ENCODE measurements at regions not wholly inside any gene's neighbourhood (a gene's known extent, or its start where the extent isn't known, plus 50 kb on each side); places are given as distances from the start of the nearest gene placed in this dataset.
"Not testable (repeated sequence)": the region's sequence is repeated elsewhere in the genome, so short reads cannot be mapped to it uniquely, and the experiment has no call there.

DNA sequence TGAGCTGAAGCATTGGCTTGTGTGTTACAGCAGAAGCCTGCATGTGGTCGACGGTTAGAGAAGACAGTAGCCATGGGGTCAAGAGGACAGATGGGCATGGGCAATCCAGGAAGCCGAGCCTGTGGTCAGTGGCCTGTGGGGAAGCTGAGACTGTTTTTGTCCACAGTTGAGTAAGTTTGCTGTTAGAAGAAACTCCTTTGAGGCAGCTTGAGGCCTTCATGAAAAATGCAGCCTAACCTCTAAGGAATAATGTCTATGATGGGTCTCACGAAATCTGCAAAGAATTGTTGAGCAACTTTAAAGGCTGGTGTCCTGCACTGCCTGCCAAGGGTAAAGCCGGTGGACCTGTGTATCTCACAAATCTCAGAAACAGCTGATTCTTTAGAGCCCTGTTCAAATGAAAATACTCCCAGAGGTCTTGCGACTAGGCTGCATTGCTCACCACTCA, 322.4 kb downstream of the SETD4 start:
- DNase-seq: no peak

DNA sequence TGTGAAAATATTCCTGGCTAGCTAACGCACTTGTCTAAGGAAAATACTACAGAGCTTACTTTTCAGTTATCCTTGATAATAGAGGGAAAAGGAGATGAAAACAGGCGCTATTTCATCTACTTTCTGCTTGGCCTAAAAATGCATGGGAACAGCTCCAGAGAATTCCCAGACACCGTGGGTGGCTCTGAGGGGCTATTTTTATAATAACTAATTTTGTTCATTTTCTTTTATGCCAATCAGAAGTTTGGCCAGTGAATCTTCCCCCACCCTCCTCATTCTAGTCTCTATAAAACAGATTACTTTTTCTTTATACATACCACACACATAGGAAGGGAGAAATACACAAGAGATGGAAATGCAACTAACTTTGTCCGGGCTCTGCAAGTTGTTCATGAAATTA, 322.9 kb downstream of the SETD4 start:
- no peak for DNase-seq

DNA sequence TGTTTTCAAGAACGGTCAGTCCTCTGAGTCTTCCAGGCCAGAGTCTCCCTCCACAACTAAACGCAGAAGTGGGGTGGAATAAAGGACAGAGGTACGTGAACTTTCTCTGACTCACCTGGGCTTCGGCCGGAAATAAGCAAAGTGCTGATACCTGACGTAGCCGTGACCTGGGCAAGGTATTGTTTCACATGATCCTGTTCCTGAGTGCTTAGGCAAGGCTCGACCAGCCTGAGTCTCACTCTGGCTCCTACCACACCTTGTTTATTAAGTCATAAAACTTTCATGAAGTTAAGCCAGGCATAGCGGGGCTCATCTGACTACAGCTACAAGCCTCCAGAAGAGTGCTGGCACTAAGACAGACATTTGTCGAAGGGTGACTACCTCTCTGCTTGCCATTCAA, 327.5 kb downstream of the SETD4 start:
- no peak for DNase-seq

DNA sequence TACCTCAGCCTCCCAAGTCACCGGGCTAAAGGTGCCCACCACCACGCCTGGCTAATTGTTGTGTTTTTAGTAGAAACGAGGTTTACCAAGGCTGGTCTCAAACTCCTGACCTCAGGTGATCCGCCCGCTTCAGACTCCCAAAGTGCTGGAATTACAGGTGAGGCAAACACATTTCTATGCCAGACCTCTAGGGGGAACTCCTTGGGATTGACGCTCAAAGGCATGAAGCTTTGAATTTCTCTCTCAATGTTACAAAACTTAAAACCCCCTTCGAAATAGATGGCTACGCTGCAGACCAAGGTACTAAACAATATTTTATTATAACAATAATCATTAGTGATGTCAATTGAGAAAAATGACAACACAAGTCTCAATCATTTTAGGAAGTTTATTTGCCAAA, 330.0 kb downstream of the SETD4 start:
- no peak for DNase-seq

DNA sequence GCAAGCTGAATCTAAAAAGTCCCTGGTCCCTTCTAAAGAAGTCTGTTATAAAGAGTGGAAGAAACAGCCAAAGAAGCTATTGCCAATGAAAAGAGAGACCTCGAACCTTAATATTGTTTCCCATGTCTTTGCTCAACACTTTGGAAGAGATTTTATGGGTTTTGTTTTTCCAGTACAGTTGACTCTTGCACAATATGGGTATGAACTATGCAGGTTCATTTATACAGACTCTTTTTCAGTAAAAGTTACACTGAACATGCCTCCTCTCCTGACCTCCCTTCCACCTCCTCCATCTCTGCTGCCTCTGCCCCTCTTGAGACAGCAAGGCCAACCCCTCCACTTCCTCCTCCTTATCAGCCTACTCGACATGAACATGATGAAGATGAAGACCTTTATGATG, 332.5 kb downstream of the SETD4 start:
- no peak for DNase-seq

DNA sequence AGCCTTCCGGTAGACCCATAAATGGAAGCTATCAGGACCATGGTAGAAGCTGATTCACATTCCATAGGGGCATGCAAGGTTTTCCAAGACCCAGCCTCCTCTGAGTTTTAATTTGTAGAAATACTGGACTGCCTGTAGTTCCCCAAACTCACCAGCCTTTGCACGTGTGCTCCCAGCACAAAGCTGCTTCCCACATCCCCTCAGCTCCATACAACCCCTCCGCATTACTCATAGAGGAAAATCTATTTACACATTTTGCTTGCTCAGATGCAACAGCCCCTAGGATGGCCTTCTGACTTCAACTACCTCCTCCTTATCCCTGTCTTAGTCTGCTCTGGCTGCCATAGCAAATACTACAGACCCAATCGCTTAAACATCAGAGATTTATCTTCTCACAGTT, 336.2 kb downstream of the SETD4 start:
- no peak for DNase-seq

DNA sequence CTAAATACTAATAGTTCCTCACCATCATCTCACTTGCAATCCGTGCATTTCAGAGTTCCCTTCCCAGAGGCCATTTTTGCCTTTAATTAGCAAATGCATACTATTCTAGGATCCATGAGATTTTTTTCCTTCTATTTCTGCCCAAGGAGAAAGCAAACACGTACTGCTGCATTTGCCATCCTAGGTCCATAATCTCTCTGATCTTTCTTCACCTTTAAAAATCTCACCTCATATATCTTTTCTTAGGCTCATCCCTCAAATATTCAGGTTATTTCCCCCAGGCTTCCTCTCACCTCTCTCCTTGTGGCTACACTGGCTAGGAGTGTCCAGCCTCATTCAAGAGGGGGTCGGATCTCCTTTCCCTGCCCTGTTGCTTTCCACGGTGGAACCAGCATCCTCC, 338.6 kb downstream of the SETD4 start:
- DNase-seq: no peak

DNA sequence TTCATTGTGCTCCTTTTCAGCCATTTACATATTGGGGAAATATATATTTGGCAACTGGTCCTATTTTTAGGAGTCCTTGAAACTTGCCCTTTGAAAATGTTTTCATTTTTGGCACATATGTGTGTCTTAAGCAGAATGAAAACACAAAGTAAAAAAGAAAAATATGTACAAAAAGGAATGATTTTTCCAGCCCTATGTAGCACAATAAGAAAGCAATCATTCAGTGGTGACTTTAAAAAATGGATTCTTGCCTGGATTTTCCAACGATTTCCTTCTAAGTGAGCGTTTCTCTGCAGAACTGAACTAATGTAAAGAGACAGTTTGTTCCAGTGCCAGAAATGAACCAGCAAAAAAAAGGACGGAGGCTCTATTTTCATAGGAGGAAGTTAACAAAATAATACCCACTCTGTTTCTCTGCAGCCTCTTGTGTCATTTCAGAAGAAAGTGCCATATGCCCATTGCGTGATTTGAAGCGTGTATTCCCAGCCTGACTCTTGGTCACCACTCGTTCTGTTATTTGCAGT, 340.1 kb downstream of the SETD4 start:
- no peak for DNase-seq

DNA sequence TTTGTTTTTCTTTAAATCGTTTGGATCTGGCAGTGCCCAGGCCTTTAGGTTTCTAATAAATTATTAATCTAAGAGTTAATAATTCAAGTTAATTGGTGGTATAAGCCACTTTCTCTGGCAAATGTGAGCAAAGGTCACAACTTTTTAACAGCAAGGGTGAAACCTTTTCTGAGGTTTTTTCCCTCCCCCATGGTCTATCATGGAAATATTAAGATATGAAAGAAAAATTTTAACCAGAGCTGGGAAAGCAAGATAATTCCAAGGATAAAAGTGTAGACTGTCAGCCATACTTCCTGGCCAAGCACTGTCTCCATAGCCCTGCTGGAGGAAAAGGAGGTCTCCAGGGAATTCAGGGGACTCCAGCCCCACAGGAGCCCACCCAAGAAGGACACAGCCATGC, 341.2 kb downstream of the SETD4 start:
- DNase-seq: no peak

DNA sequence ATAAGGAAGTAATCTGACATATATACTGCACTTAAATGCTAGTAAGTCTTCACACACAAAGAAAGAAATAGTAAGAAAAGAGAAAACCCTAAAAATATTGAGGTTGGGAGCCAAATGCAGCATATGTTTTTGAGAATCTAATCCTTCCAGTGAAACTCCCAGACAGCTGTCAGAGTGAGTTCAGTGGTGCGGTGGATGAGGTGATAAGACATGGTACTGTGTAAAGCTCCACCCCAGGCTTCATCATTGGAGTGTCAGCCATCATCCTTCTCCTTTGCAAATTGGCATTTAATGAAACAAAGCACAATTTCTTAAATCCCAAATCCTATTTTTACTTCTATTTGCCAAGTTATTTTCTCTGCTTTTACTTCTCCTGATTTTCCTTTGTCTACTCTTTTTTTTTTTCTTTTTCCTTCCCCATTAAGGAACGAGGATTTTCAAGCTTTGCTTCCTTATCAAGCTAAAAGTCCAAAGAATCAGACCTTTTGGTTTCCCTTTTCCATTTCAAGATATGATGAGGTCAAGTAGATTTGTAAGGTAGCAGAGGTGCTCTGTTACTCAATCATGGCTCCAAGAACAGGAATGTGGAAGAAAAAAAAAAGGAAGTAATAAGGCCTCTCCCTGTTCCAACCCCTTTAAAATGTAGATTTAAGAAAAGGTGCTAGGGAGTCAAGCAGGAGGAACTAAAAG, 343.3 kb downstream of the SETD4 start:
- DNase-seq: no peak

DNA sequence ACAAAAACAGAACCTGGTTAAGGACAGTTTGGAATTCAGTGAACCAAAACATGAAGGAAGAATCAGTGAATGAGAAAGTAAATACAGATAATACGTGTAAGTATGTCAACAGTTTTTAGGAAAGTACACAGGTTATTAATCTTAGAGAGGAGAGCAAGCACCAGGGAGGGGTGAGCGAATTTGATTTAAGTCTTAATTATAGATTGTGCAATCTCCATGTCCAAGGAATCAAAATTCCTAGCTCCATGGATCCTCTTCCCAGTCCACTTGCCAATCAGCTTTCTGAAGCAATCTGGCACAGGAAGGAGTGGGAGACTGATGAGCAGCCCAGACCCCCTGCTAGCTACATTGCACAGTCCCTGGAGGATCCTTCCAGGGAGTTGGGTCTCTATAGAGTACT, 346.4 kb downstream of the SETD4 start:
- no peak for DNase-seq

DNA sequence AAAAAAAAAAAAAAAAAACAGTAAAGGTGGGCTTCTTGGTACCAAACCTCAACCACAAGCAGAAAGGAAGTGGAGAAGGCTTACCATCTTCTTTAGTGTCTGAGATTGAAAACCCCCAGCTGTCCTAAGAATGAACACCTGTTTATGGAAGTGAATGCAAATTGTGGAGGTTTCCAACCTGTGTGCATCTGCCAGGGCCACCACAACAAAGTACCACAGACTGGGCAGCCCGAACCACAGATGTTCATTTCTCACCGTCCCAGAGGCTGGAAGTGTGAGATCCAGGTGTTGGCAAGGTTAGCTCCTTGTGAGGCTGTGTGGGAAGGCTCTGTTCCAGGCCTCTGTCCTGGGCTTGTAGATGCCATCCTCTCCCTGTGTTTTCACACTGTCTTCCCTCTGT, 348.7 kb downstream of the SETD4 start:
- DNase-seq: no peak

DNA sequence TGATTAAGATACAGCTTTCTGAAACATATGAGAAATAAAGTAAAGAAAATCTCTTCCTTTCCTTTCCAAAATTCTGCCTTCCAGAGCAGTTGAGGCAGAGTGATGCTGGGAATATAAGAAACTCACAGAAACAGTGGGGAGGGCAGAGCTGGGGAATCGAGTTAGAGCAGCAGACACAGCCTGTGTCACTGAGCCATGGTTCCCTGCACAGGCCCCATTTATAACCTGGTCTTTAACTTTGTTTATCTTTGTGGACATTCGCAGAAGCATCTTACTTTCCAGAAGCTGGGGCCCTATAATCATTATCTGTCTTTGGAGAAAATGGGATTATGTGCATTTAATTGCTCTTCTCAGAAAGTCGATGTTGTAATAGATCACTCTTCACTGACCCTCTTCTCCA, 349.1 kb downstream of the SETD4 start:
- no peak for DNase-seq

DNA sequence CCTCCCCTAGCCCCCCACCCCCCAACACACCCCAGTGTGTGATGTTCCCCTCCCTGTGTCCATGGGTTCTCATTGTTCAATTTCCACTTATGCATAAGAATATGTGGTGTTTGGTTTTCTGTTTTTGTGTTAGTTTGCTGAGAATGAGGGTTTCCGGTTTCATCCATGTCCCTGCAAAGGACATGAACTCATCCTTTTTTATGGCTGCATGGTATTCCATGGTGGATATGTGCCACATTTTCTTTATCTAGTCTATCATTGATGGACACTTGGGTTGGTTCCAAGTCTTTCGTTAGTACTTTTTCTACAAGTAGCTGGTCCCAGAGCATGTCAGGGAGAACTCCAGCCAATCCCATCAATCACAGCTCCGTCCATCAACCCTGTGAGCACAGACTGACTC, 350.3 kb downstream of the SETD4 start:
- DNase-seq: not testable (repeated sequence)

DNA sequence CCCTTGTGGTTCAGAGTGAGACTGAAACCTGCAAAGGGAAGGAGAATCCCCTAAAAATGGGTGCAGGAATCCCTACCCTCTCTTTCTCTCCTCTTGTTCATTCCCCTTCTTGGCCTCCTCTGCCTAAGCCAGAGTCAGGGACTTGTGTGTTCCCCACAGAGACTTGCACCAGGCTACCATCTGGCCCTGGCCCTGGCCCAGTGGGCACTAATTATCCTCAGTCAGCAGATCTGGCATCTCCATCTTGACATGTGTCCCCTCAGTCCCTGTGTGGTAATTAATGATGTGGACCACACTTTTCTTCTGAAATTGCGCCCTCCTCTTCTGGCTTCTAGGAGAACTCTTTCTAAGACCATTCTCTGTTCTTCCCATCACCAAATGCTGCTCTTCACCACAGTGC, 354.4 kb downstream of the SETD4 start:
- no peak for DNase-seq

DNA sequence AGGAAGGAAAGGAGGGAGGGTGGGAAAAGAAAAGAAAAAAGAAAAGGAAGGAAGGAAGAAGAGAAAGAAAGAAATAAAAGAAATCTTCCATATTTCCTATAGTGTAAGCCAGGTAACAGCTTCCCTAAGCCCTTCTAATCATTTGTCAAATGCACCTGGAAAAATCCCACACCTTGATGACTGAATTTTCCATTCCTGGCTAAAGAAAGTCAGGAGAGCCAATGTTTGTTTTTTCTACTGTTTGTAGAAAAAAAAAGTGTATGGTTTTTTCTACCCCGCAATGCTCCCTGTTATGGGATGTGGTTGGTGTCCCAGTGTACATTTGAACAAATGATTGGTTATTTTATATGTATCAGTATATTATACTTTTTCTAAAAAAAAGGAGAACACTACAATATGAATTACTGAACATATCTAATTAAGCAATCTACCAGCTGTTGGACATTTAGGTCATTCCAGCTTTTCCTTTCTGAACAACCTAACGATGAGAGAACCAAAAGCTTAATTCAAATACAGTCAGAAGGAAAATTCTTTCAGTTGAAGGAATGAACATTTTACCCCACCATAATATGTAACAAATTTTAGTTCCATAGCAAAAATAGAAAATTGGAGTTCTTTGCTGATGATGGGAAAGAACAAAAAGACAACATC, 355.0 kb downstream of the SETD4 start:
- no peak for DNase-seq

DNA sequence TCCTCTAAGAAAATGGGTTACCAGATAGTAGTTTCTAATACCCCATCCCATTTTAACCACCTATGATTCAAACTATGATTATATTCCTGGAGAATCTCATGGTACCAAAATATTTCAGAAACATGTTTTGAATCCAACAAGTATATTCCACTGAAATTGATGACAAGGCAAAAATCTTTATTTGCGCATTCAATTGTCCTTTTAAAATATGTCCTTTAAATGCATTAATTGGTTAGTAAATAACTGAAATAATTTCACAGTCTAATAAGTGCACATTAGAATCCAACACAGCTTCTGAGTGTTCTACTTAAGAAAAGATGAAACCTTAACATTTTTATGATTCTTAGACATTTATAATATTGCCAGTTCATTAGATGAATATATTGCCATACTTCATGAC, 356.6 kb downstream of the SETD4 start:
- DNase-seq: no peak

DNA sequence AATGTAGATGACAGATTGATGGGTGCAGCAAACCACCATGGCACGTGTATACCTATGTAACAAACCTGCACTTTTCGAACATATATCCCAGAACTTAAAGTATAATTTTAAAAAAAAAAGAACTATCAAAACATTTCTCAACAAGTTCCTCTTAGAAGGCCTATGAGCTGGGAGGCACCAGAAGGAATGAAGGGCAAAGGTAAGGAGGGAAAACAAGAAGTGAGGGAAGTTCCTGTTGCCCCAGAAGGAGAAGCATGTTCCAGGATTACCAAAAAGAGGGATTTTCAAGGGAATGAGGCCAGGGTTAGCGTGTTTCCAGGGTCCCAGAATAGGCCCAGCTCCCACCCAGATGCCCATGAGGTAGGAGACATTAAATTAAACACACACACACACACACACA, 361.0 kb downstream of the SETD4 start:
- no peak for DNase-seq

DNA sequence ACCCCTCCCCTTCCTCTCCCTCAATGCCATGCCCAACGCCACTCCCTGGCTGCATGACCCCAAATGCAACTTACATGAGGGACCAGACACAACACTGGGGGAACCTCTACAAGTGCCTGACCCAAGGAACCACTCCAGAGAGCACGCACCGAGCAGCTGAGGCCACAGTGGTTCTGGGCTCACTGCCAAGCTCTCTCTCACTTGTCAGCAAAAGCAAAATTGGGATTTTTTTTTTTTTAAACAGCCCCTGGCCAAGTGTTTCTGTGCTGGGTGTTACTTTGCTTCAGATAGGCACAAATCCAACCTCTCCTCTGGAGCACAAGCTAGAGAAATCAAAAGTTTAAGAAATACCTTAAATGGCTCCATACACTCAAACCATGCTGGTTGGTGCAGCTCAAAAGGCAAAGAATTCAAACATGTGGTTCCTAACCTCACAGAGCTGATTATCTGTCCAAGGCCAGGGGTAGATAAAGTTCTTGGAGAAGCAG, 363.0 kb downstream of the SETD4 start:
- DNase-seq: peak in 1 of 2 donors; percentile 41

DNA sequence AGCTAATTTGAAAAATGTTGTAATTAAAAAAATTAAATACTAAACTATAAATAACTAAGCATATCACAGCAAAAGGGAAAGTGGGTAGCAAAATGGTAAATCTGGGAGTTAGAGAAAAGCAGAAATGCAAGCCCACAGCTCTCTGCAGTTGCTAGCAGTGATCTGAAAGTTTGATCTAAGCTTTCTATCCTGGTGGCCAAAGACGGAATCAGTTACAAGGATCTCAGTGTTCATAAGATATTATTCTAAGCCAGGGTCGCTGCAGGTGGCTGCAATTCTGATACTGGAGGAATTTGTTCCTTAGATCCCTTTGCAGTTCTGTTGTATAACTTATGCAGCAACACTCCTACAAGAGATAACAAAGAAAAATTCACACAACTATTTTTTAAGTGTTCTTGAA, 363.7 kb downstream of the SETD4 start:
- no peak for DNase-seq

DNA sequence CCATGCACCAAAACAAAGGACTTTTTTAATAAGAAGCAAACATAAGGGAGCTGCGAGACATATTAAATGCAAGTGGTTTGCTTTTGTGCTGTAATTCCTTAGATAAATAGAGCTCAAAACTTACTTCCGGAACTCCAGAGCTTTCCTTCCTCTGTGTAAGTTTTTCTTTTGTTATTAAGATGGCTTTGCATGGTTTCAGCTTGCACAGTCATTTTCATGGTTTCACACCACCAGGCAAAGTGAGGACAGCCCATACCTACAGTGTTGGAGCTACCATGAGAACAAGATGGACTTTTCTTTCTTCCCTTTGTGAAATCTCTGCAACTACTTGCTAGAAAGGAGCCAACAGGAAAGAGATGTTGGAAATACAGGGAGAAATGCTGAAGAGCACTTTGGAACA, 368.0 kb downstream of the SETD4 start:
- no peak for DNase-seq

DNA sequence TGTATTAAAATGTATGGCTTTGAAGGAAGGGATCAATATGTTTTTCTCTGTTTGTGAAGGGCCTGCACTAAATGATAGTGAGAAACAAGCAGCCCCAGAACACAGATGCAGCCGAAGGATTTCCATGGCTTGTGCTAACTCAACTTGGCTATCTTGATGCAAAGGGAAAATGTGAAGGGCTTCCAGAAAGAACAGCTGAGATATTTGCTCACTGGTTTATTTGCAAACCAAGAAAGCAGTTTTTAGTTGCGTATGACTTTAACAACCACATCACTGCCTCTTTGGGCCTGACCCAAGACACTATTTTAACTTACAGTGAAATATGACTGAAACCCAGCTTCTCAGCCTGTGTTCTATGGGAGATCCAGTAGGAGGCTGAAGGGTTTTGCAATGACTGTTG, 369.9 kb downstream of the SETD4 start:
- DNase-seq: no peak

DNA sequence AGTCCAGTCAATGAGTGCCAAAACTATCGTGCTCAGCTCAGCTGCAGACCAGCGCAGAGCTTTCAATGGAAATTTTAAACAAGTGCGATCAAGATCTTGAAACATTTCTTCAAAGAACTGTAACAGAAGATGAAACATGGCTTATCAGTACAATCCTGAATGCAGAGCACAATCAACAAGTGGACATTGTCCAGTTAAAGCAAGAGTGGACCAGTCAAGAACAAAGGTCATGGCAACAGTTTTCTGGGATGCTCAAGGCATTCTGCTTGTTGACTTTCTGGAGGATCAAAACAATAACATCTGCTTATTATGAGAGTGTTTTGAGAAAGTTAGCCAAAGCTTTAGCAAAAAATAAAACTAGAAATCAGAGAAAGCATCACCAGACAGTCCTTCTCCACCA, 374.2 kb downstream of the SETD4 start:
- DNase-seq: no peak

DNA sequence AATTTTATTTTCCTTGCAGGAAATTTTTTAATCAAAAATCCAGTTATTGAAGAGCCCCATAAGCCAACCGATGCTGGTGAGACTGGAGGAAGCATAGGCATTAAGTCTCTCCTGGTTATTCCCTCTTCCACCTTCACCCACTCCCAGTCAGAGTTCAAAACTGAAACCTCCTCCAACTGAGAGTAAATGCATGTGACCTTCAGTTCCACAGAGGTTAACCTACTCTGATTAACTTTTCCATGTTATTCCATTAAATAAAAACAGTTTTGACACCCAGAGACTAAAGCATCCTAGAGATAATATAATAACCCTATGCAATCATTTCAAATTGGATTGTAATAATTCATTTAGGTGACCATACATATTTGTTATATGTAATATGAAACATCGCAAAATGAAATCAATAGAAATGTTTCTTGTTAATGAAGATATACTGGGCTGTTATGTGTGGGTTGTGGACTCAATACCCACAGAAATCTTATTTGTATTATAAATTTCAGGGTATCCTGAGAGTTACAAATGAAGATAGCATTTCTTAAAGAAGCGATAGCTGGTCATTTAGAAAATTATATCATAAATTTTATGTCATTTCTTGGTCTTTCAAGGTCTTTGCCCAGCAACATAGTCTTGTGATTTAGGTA, 376.5 kb downstream of the SETD4 start:
- DNase-seq: no peak

All from hippocampal formation (tissue), 2 donors.